ENCODE measurements at regions not wholly inside any gene's neighbourhood (a gene's known extent, or its start where the extent isn't known, plus 50 kb on each side); places are given as distances from the start of the nearest gene placed in this dataset.

DNA sequence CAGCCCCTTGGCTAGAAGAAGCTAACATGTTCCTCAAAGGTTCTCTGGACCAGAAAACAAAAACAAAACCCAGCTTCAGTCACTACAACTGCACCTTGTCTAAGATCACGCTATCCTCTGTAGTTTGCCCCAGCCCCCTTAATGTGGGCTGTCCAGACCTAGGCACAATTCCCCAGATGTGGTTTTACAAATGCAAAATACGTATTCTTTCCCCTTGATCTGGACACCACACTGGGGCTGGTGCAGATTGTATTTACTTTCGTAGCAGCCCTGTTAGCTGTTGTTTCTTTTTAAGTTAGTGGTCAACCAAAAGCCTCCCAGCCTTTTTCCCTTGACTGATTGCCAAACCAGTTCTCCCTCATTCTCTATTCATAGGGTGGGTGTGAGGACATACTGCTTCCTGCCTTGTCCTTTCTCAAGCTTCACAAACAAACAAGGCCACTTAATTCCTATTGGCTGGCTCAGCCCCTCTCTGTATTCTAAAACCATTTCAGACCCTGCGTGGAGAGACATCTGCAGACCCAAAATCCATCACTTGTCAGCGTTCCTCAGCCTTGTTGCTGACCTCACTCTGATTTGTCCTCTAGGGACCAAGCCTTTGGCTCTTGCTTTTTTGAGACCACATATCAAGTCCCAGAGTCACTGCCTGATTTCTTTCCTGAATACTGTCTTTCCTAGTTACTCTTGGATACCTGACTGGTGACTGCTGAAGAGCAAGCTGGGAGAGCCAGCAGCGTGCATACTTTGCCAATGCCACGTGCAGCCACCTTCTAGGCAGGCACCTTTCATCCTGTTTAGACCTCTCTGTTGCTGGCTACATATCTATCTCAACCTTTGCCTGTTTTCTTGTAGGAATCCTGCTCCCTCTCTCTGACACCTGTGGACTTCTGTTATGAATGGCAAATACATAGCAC, 96.4 kb upstream of the RAB3GAP2 start:
- 48% methylated on average over 7 of the region's 7 CpGs for WGBS, 2 donors
- intact Hi-C loops (cut with DNase I), result no loop called here
- TF ChIP-seq, protein P1, sequence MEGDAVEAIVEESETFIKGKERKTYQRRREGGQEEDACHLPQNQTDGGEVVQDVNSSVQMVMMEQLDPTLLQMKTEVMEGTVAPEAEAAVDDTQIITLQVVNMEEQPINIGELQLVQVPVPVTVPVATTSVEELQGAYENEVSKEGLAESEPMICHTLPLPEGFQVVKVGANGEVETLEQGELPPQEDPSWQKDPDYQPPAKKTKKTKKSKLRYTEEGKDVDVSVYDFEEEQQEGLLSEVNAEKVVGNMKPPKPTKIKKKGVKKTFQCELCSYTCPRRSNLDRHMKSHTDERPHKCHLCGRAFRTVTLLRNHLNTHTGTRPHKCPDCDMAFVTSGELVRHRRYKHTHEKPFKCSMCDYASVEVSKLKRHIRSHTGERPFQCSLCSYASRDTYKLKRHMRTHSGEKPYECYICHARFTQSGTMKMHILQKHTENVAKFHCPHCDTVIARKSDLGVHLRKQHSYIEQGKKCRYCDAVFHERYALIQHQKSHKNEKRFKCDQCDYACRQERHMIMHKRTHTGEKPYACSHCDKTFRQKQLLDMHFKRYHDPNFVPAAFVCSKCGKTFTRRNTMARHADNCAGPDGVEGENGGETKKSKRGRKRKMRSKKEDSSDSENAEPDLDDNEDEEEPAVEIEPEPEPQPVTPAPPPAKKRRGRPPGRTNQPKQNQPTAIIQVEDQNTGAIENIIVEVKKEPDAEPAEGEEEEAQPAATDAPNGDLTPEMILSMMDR (IDR thresholded peaks at IDR 0.05), result no peak
- no peak for TF ChIP-seq POLR2A (IDR thresholded peaks at IDR 0.05)
- H3K9me3 ChIP-seq, result no peaks in the 10 kb centered on the region
- DNase-seq, result no peak
- H3K4me3 ChIP-seq, result no peak overlapping the region
- H3K27ac ChIP-seq, result no peak overlapping the region
- H3K36me3 ChIP-seq (replicated peaks in 1 of 2; ENCODE audit: insufficient read depth in 1 of 2, low read depth in 2 of 2), result no peaks in the 10 kb centered on the region
- ATAC-seq, result no peak
- no peaks in the 10 kb centered on the region for H3K27me3 ChIP-seq
- no peaks in the 10 kb centered on the region for H3K4me1 ChIP-seq

DNA sequence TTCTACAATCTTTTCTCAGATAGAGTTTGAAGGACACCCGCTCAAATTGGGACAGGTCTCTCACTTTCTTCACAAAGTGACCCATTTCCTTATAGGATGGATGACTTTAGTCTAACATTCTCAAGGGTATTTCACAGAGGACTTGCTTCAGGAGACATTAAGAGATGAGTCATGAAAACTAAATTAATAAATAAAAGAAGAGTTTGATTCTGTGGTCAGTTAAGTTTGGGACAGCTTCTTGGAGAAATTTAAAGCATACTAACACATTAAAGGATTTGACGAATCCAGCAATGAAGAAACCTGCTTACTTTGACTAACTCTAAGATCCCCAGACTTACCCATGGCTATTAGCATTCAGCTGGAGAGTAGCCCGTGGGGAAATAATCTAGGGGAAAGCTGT, 95.6 kb upstream of the RAB3GAP2 start:
- no peak overlapping the region for H3K27ac ChIP-seq
- 59 to 73% methylated on average over 3 of the region's 3 CpGs for WGBS, 2 donors
- no peak overlapping the region for H3K4me3 ChIP-seq
- H3K4me1 ChIP-seq, result no peaks in the 10 kb centered on the region
- no peaks in the 10 kb centered on the region for H3K36me3 ChIP-seq (replicated peaks in 1 of 2; ENCODE audit: insufficient read depth in 1 of 2, low read depth in 2 of 2)
- DNase-seq, result no peak
- TF ChIP-seq, protein P1 (IDR thresholded peaks at IDR 0.05), result no peak
- no peak for TF ChIP-seq POLR2A (IDR thresholded peaks at IDR 0.05)
- no peak for ATAC-seq
- no peaks in the 10 kb centered on the region for H3K27me3 ChIP-seq
- no peaks in the 10 kb centered on the region for H3K9me3 ChIP-seq
- intact Hi-C loops (cut with DNase I), result no loop called here

DNA sequence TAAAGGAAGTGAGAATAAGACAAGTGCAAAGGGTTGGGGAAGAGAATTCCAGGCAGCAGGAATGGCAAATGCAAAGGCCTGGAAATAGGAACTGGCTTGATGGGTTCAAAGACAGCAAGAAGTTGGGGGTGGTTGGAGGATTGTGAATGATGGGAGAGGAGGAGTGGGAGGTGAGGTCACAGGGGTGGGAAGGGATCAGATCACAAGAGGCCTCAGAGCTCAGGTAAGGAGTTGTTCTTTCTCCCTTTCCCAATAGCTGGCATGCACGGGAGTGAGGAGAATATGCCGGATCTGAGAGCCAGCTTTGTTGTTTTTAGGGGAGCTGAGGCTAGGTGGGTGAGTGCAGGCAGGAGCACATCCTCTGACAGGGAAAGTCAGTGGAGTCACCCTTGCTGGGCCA, 94.0 kb upstream of the RAB3GAP2 start:
- intact Hi-C loops (cut with DNase I), result no loop called here
- Histone ChIP-seq H3K4me1 (no peaks in the 10 kb centered on the region), H3K27me3 (no peaks in the 10 kb centered on the region), H3K4me3 (no peak overlapping the region), H3K9me3 (no peaks in the 10 kb centered on the region), H3K27ac (no peak overlapping the region), H3K36me3 (replicated peaks in 1 of 2; ENCODE audit: insufficient read depth in 1 of 2, low read depth in 2 of 2) (no peaks in the 10 kb centered on the region)
- DNase-seq (no peak), ATAC-seq (no peak)
- TF ChIP-seq, protein P1 (IDR thresholded peaks at IDR 0.05), result no peak
- TF ChIP-seq POLR2A (IDR thresholded peaks at IDR 0.05), result no peak
- 62 to 68% methylated on average over 2 of the region's 2 CpGs for WGBS, 2 donors

DNA sequence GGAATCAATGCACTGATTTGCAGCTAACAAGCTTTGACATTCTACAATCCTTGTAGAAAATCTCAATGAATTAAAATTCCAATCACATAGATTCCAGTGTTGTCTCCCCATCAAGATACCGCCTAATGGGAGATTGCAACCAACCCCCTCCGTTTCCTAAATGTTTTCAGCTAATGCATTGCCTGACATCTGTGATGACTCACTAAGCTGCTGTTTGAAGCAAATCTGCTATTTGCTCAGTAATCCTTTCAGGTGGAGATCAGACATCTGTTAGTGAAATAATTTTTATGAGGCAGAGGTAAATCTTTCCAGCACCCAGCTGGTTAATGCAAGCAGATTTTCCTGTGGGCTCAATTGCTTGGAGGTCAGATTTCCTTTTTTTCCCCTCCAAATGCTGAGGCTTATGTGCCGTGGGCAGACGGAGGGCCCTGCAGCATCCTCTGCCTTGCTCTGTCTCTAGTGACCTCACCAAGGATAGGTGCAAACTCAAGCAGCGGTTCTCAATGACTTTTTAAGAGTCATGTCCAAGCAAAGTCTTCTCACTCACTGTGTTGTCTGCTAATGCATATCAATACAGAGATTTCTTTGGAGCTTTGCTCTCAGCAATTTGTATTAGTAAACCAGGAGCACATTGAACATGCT, 91.1 kb upstream of the RAB3GAP2 start:
- WGBS, 2 donors, result 45 to 53% methylated on average over 5 of the region's 5 CpGs
- H3K4me3 ChIP-seq, result no peak overlapping the region
- intact Hi-C loops (cut with DNase I), result no loop called here
- DNase-seq (no peak), ATAC-seq (no peak)
- H3K36me3 ChIP-seq (replicated peaks in 1 of 2; ENCODE audit: insufficient read depth in 1 of 2, low read depth in 2 of 2), result no peaks in the 10 kb centered on the region
- H3K4me1 ChIP-seq, result no peaks in the 10 kb centered on the region
- no peaks in the 10 kb centered on the region for H3K9me3 ChIP-seq
- no peak for TF ChIP-seq POLR2A (IDR thresholded peaks at IDR 0.05)
- TF ChIP-seq, protein P1 (IDR thresholded peaks at IDR 0.05), result no peak
- no peak overlapping the region for H3K27ac ChIP-seq
- no peaks in the 10 kb centered on the region for H3K27me3 ChIP-seq

Measured in body of pancreas (tissue), 4 donors.